ENCODE measurements at regions not wholly inside any gene's neighbourhood (a gene's known extent, or its start where the extent isn't known, plus 50 kb on each side); places are given as distances from the start of the nearest gene placed in this dataset.

- no peak for DNase-seq (ENCODE audit: extremely low read depth, low read depth, low spot score)
These were observed 127.3 kb downstream of the TMA16 start for GRCh38 chr4:163621821-163622220.

GRCh38 chr4:163622379-163623035 is 128.0 kb downstream of the TMA16 start:
- no peak for DNase-seq (ENCODE audit: extremely low read depth, low read depth, low spot score)

- DNase-seq (ENCODE audit: extremely low read depth, low read depth, low spot score) = no peak
These were observed 129.3 kb downstream of the TMA16 start for GRCh38 chr4:163623787-163624186.

- no peak for DNase-seq (ENCODE audit: extremely low read depth, low read depth, low spot score)
These were observed 130.2 kb downstream of the TMA16 start for GRCh38 chr4:163624727-163625126.

GRCh38 chr4:163631288-163631687 is 136.8 kb downstream of the TMA16 start:
- DNase-seq (ENCODE audit: extremely low read depth, low read depth, low spot score) = no peak

GRCh38 chr4:163638909-163639308 is 144.4 kb downstream of the TMA16 start:
- no peak for DNase-seq (ENCODE audit: extremely low read depth, low read depth, low spot score)

GRCh38 chr4:163649557-163650091 is 155.1 kb downstream of the TMA16 start:
- no peak for DNase-seq (ENCODE audit: extremely low read depth, low read depth, low spot score)

- no peak for DNase-seq (ENCODE audit: extremely low read depth, low read depth, low spot score)
These were observed 157.3 kb downstream of the TMA16 start for GRCh38 chr4:163651761-163652160.

GRCh38 chr4:163654621-163655020 is 160.1 kb downstream of the TMA16 start:
- DNase-seq (ENCODE audit: extremely low read depth, low read depth, low spot score) = no peak

- no peak for DNase-seq (ENCODE audit: extremely low read depth, low read depth, low spot score)
These were observed 166.1 kb downstream of the TMA16 start for GRCh38 chr4:163660636-163661035.

GRCh38 chr4:163662768-163663167 is 168.3 kb downstream of the TMA16 start:
- no peak for DNase-seq (ENCODE audit: extremely low read depth, low read depth, low spot score)

GRCh38 chr4:163663454-163664225 is 169.2 kb downstream of the TMA16 start:
- no peak for DNase-seq (ENCODE audit: extremely low read depth, low read depth, low spot score)

GRCh38 chr4:163665101-163665500 is 170.6 kb downstream of the TMA16 start:
- DNase-seq (ENCODE audit: extremely low read depth, low read depth, low spot score) = no peak

GRCh38 chr4:163665521-163666331 is 171.2 kb downstream of the TMA16 start:
- no peak for DNase-seq (ENCODE audit: extremely low read depth, low read depth, low spot score)

GRCh38 chr4:163666332-163666873 is 171.9 kb downstream of the TMA16 start:
- DNase-seq (ENCODE audit: extremely low read depth, low read depth, low spot score) = no peak

GRCh38 chr4:163672751-163673150 is 178.3 kb downstream of the TMA16 start:
- no peak for DNase-seq (ENCODE audit: extremely low read depth, low read depth, low spot score)

- DNase-seq (ENCODE audit: extremely low read depth, low read depth, low spot score) = no peak
These were observed 179.6 kb downstream of the TMA16 start for GRCh38 chr4:163673848-163674697.

- no peak for DNase-seq (ENCODE audit: extremely low read depth, low read depth, low spot score)
These were observed 184.7 kb downstream of the TMA16 start for GRCh38 chr4:163679189-163679588.

- DNase-seq (ENCODE audit: extremely low read depth, low read depth, low spot score) = no peak
These were observed 186.1 kb downstream of the TMA16 start for GRCh38 chr4:163680386-163681098.

Measured in glomerular endothelial cell (primary cell).